Panc1 (cell line): ENCODE measurements at regions not wholly inside any gene's neighbourhood (a gene's known extent, or its start where the extent isn't known, plus 50 kb on each side); places are given as distances from the start of the nearest gene placed in this dataset.
A peak's percentile ranks its signal among the peaks of the same experiment; 100 is the strongest.

ENCODE experiments used
- ATAC-seq: fragments of 200-7000 bp; cut with Tn5 transposase; 2 replicates; pipeline ENCODE4 v1.9.1; 2020; ENCODE audit warnings: mild to moderate bottlenecking, moderate library complexity
- BruUV-seq: library from RNA; stranded (reverse); fragments of 400-500 nt; replicated peaks from 2 replicates; lab custom pipeline; 2021; lab: Mats Ljungman, UMichigan
- CTCF ChIA-PET: fragments of 300-600 bp; sonication (Branson Sonifier 250); formaldehyde crosslinking; loops from one replicate; lab custom pipeline; 2022; ENCODE audit warnings: antibody characterized with exemption; lab: Charles Lee
- POLR2A ChIA-PET: fragments of 300-600 bp; sonication (Branson Sonifier 250); formaldehyde crosslinking; loops from one replicate; lab custom pipeline; 2022; ENCODE audit warnings: antibody characterized with exemption; lab: Charles Lee
- DNase-seq: peaks from one replicate; pipeline ENCODE4 v3.0.0-alpha.2; 2010; ENCODE audit warnings: low read depth, low spot score
- H3K27ac ChIP-seq: 2 replicates; pipeline ENCODE4 v1.5.1; 2011; ENCODE audit warnings: mild to moderate bottlenecking, low read length, inconsistent platforms
- H3K27me3 ChIP-seq: fragments of 200-500 bp; sonication (Bioruptor generic); 2 replicates; pipeline ENCODE4 v1.6.0; 2014; ENCODE audit warnings: low read length, inconsistent platforms; ENCODE audit not compliant: control insufficient read depth, insufficient read depth
- H3K36me3 ChIP-seq: fragments of 200-500 bp; sonication (Bioruptor generic); 2 replicates; pipeline ENCODE4 v1.5.1; 2014; ENCODE audit warnings: inconsistent platforms, mild to moderate bottlenecking, low read length, moderate library complexity; ENCODE audit not compliant: control insufficient read depth, insufficient read depth
- H3K4me1 ChIP-seq: 2 replicates; pipeline ENCODE4 v1.5.1; 2011; ENCODE audit warnings: inconsistent platforms, mild to moderate bottlenecking, low read length, moderate library complexity; ENCODE audit not compliant: control insufficient read depth, insufficient read depth
- H3K4me3 ChIP-seq, 2 experiments: 2 replicates each; pipeline ENCODE4 v1.5.1; 2011 to 2012; ENCODE audit warnings: low read depth in 2 of 2, low read length in 2 of 2, mild to moderate bottlenecking in 2 of 2, inconsistent platforms in 1 of 2, moderate library complexity in 1 of 2
- H3K9me3 ChIP-seq: fragments of 200-500 bp; sonication (Bioruptor generic); 2 replicates; pipeline ENCODE4 v1.5.1; 2014; ENCODE audit warnings: low read depth, mild to moderate bottlenecking, inconsistent platforms, low read length, moderate library complexity; ENCODE audit not compliant: control insufficient read depth, insufficient read depth
- POLR2AphosphoS5 ChIP-seq: IDR thresholded peaks from 2 replicates; pipeline ENCODE4 v1.6.1; 2012; ENCODE audit warnings: mild to moderate bottlenecking, low read depth, low read length, moderate library complexity
- SIN3A ChIP-seq: IDR thresholded peaks from 2 replicates; pipeline ENCODE4 v1.6.1; 2012; ENCODE audit warnings: low read depth, mild to moderate bottlenecking, low read length, moderate library complexity, borderline replicate concordance; ENCODE audit not compliant: insufficient read depth
- TCF7L2 ChIP-seq: IDR thresholded peaks from 2 replicates; pipeline ENCODE4 v1.6.1; 2011; ENCODE audit warnings: mild to moderate bottlenecking, low read depth, low read length, inconsistent platforms
- in situ Hi-C: cut with HindIII; loops from 2 replicates; pipeline ENCODE4 v1.10.0; 2016; ENCODE audit warnings: low sequenced_read_pairs, low pct_unique_long_range_greater_than_20kb
- intact Hi-C: fragments of 100-400 bp; cut with micrococcal nuclease; formaldehyde crosslinking; loops from one replicate; pipeline ENCODE4 v1.10.0; 2022; ENCODE audit not compliant: unreplicated experiment
- TF ChIP-seq, protein P1 (sequence below), 2 experiments: IDR thresholded peaks; 2 replicates each; pipeline ENCODE4 v1.6.1; 2011 to 2012; ENCODE audit warnings: low read depth in 2 of 2, control low read depth in 1 of 2, low read length in 1 of 2, mild to moderate bottlenecking in 1 of 2, moderate library complexity in 1 of 2; ENCODE audit not compliant: insufficient read depth in 1 of 2
- TF ChIP-seq, protein P2 (sequence below): fragments of 450-650 bp; IDR thresholded peaks from 2 replicates; pipeline ENCODE4 v1.5.1; 2017; ENCODE audit warnings: mild to moderate bottlenecking

DNA sequence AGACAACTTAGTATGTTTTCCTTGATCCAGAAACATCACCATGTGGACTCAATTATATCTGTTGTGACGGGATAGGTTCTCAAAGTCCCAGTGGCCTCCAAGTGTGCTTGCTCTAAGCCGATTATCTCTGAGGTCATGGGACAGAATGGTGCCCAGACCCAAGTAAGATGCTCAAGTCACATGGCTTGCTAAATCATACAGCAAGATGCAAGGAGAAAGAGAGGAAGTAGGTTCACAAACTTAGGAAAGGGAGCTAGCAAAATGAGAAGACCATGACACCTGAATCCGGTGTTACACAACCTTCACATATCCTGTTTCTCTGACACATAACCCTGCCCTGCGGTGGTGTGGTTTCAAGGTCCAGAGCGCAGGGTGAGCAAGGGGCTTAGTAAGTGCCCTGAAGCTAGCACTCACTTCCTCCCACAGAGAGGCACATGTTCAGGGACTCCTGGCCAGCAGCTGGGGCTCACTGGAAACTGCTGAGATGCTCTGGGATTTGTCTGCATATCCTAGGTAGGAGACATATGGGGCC is 590.9 kb upstream of the ANKRD30A start:
- no peaks in the 10 kb centered on the region for H3K27me3 ChIP-seq
- H3K4me1 ChIP-seq: no peaks in the 10 kb centered on the region
- no peak overlapping the region for H3K4me3 ChIP-seq
- in situ Hi-C loops (no loop called here), intact Hi-C loops (no loop called here)
- ATAC-seq: peak; percentile 53; the same call in 1 of the 2 replicates
- TF ChIP-seq SIN3A (no peak), POLR2AphosphoS5 (no peak), TCF7L2 (no peak)
- TF ChIP-seq, protein P1, sequence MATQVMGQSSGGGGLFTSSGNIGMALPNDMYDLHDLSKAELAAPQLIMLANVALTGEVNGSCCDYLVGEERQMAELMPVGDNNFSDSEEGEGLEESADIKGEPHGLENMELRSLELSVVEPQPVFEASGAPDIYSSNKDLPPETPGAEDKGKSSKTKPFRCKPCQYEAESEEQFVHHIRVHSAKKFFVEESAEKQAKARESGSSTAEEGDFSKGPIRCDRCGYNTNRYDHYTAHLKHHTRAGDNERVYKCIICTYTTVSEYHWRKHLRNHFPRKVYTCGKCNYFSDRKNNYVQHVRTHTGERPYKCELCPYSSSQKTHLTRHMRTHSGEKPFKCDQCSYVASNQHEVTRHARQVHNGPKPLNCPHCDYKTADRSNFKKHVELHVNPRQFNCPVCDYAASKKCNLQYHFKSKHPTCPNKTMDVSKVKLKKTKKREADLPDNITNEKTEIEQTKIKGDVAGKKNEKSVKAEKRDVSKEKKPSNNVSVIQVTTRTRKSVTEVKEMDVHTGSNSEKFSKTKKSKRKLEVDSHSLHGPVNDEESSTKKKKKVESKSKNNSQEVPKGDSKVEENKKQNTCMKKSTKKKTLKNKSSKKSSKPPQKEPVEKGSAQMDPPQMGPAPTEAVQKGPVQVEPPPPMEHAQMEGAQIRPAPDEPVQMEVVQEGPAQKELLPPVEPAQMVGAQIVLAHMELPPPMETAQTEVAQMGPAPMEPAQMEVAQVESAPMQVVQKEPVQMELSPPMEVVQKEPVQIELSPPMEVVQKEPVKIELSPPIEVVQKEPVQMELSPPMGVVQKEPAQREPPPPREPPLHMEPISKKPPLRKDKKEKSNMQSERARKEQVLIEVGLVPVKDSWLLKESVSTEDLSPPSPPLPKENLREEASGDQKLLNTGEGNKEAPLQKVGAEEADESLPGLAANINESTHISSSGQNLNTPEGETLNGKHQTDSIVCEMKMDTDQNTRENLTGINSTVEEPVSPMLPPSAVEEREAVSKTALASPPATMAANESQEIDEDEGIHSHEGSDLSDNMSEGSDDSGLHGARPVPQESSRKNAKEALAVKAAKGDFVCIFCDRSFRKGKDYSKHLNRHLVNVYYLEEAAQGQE (IDR thresholded peaks at IDR 0.05; ENCODE audit: insufficient read depth in 1 of 2, low read depth in 2 of 2, low read length in 1 of 2): no peak
- TF ChIP-seq, protein P2, sequence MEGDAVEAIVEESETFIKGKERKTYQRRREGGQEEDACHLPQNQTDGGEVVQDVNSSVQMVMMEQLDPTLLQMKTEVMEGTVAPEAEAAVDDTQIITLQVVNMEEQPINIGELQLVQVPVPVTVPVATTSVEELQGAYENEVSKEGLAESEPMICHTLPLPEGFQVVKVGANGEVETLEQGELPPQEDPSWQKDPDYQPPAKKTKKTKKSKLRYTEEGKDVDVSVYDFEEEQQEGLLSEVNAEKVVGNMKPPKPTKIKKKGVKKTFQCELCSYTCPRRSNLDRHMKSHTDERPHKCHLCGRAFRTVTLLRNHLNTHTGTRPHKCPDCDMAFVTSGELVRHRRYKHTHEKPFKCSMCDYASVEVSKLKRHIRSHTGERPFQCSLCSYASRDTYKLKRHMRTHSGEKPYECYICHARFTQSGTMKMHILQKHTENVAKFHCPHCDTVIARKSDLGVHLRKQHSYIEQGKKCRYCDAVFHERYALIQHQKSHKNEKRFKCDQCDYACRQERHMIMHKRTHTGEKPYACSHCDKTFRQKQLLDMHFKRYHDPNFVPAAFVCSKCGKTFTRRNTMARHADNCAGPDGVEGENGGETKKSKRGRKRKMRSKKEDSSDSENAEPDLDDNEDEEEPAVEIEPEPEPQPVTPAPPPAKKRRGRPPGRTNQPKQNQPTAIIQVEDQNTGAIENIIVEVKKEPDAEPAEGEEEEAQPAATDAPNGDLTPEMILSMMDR: no peak
- peak; percentile 38 for DNase-seq
- ChIA-PET POLR2A (no interaction called here), CTCF (no interaction called here)
- H3K36me3 ChIP-seq: no peaks in the 10 kb centered on the region
- H3K9me3 ChIP-seq: no peaks in the 10 kb centered on the region
- no peak overlapping the region for H3K27ac ChIP-seq
- BruUV-seq: no TSS peak

DNA sequence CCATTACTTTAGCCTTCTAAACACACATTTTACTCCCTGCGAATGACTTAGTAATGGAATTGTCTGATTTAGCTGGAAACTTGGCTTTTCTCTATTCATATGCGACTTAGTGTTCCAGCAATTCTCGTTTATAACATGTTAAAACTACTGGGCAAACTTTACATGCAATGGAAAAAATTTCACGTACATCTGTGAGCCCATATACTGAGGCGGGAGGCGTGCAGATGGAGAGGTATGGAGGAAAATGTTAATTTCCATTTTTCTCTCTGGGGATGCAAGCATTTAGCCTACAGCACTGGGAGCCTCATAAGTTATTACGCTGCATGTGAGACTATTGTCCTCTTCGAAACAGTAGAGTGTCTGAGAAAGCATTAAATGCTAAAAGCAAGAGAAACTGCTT is 591.5 kb upstream of the ANKRD30A start:
- H3K4me1 ChIP-seq: no peaks in the 10 kb centered on the region
- ATAC-seq: no peak
- in situ Hi-C loops: no loop called here

More for the DNA sequence above, 591.5 kb upstream of the ANKRD30A start:
- no TSS peak for BruUV-seq
- TF ChIP-seq TCF7L2 (no peak), SIN3A (no peak), POLR2AphosphoS5 (no peak)
- TF ChIP-seq, protein P1 (IDR thresholded peaks at IDR 0.05; ENCODE audit: insufficient read depth in 1 of 2, low read depth in 2 of 2, low read length in 1 of 2): no peak
- TF ChIP-seq, protein P2: no peak
- Histone ChIP-seq H3K27me3 (no peaks in the 10 kb centered on the region), H3K4me3 (no peak overlapping the region), H3K27ac (no peak overlapping the region), H3K36me3 (no peaks in the 10 kb centered on the region), H3K9me3 (no peaks in the 10 kb centered on the region)
- POLR2A ChIA-PET: no interaction called here
- CTCF ChIA-PET: no interaction called here
- DNase-seq: no peak
- intact Hi-C loops: no loop called here
